Activated CD8-positive, alpha-beta memory T cell treated with anti-CD3 and anti-CD28 coated beads for 24 hours (primary cell): ENCODE measurements at regions not wholly inside any gene's neighbourhood (a gene's known extent, or its start where the extent isn't known, plus 50 kb on each side); places are given as distances from the start of the nearest gene placed in this dataset.
"Not testable (repeated sequence)": the region's sequence is repeated elsewhere in the genome, so short reads cannot be mapped to it uniquely, and the experiment has no call there.

Source experiments
- DNase-seq: peaks from one replicate; pipeline ENCODE4 v3.0.0-alpha.2; 2020

DNA sequence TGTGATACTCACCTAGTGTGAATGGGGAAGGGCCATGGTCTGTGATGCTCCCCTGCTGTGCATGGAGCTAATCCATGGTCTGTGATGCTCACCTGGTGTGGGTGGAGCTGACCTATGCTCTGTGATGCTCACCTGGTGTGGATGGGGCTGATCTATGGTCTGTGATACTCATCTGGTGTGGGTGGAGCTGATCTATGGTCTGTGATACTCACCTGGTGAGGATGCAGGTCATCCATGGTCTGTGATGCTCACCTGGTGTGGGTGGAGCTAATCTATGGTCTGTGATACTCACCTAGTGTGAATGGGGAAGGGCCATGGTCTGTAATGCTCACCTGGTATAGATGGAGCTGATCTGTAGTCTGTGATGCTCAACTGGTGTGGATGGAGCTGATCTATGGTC, 110.2 kb downstream of the CRLF2 start:
- not testable (repeated sequence) for DNase-seq

- DNase-seq, result no peak
These were observed 113.2 kb downstream of the CRLF2 start for GRCh38 chrX:1099146-1099770.

GRCh38 chrX:1097328-1097727, 115.1 kb downstream of the CRLF2 start:
- DNase-seq, result no peak

- DNase-seq, result no peak
These were observed 117.7 kb downstream of the CRLF2 start for GRCh38 chrX:1094566-1095333.

DNA sequence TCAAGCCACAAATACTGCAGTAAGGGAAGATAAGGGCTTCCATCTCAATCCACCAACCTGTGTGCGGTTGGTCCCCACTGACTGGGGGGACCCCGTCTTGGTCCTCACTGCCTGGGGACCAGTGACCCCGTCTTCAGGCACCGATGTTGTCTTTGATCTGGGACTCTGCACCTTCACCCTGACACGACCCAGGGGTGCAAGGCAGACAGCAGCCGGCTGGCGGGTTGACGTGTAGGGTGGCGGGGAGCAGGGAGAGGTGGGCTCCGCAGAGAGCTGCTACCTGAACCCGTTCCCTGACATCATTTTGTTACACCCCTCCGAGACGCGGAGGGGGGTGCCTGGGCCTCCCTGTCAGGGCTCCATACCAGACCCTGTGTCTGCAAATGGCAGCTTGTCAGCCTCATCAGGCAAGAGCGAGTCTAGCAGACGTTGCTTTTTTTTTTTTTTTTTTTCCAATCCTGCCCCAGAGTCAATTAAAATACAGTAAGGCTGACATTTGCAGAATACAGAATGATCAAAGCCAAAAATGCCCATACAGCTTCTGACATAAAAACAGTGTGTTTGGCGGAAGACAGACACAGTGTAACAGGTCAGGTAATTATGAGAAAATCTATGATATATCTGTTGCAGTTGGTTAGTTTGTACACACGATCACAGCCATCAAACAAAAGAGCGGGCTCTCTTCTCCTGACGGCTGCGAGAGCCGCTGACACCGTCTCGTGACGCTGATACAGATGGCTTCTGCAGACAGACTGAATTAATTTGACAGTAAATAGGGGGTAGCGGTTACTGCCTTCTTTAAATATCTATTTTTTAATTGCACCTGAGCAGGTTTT, 118.6 kb downstream of the CRLF2 start:
- DNase-seq, result no peak

DNA sequence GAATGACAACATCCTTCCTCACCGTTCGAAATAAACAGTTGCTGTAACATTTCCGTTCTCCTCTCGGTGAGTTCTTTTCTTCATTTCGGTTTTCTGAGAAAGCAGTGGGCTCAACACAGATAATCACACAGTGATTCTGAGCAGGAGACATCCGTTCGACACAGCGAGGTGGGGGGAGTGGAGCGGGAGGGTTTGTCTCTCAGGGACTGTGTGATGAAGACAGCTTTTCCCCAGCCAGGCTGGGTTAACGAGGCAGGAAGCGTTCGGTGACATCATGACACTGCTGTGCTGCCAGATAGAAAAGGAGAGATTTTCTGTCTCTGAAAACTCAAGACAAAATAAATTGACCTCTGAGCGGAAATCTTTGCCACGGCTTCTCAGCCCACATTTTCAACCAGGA, 119.3 kb downstream of the CRLF2 start:
- no peak for DNase-seq

GRCh38 chrX:1086444-1087409, 125.7 kb downstream of the CRLF2 start:
- DNase-seq, result no peak

- DNase-seq, result not testable (repeated sequence)
These were observed 126.6 kb downstream of the CRLF2 start for GRCh38 chrX:1085871-1086270.

GRCh38 chrX:1084689-1085088, 127.8 kb downstream of the CRLF2 start:
- DNase-seq, result no peak

DNA sequence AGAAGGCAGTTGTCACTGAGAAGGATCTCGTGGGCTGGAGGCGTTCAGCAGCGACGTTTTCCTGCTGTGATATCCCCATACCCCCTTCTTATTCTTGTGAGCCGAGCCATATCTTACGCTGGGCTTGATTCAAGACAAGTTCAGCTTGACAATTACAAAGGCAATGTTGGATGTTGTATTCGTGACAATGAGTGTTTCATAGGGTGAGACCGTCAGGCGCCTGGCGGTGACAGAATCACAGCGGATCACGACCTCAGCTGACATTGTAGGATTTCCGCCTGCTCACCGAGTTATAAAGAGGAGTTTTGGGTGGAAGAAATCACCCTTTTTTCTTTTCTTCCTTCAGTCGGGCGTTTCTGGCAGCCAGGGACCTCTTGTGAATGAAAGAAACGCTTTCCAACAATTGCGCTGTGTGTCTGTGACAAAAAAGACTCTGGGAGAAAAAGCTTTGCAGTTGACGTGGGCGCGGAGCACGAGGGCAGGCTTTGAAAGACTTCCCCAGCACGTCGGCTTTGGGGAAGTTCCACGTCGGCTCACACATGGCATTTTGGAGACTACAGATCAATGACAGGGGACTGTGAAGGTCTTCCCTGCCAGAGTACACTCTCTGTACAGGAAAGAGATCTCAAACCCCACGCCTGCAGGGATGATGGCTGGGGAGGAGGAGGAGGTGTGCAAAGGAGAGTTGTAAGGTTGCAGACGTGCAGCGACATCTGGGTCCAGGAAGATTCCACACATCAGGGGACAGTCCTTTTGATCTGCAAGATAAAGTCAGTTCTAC, 135.4 kb downstream of the CRLF2 start:
- no peak for DNase-seq

- DNase-seq, result no peak
These were observed 136.7 kb downstream of the CRLF2 start for GRCh38 chrX:1075741-1076140.

GRCh38 chrX:1075156-1075555, 137.3 kb downstream of the CRLF2 start:
- DNase-seq, result no peak

DNA sequence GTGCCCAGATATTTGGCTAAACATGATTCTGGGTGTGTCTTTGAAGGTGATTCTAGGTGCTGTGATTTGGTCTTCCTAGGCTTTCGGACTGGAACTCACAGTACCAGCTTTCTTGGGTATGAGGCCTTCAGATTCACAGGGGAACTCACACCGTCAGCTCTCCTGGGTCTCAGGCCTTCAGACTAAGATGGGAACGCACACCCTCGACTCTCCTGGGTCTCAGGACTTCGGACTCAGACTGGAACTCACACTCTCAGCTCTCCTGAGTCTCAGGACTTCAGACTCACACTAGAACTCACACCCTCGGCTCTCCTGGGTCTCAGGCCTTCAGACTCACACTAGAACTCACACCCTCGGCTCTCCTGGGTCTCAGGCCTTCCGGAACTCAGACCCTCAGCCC, 137.7 kb downstream of the CRLF2 start:
- no peak for DNase-seq

- no peak for DNase-seq
These were observed 138.3 kb downstream of the CRLF2 start for GRCh38 chrX:1074172-1074571.

- no peak for DNase-seq
These were observed 139.6 kb downstream of the CRLF2 start for GRCh38 chrX:1072637-1073377.

DNA sequence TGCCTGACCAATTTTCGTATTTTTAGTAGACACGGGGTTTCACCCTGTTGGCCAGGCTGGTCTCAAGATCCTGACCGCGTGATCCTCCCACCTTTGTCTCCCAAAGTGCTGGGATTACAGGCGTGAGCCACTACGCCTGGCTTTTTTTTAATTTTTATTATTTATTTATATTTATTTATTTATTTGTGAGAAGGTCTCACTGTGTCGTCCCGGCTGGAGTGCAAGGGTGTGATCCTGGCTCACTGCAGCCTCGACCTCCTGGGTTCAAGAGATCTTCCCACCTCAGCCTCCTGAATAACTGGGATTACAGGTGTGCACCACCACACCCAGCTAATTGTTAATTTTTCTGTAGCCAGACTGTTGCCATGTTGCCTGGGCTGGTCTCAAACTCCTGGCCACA, 141.1 kb downstream of the CRLF2 start:
- DNase-seq, result no peak

- DNase-seq, result no peak
These were observed 150.1 kb downstream of the CRLF2 start for GRCh38 chrX:1062351-1062750.

DNA sequence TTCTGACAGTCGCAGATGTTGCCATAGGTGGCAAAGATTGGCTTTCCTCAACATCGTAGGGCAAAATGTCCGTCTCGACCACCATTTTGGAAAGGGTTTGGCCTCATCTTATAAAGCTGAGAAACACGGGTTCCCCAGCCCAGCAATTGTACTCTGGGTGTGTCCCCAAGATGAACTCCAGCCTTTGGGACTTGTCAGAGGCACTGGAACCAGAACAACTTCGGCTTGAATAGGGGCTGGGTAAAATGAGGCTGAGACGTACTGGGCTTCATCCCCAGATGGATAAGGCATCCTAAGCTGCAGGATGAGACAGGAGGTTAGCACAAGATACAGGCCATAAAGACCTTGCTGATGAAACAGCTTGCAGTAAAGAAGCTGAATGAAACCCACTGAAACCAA, 151.9 kb downstream of the CRLF2 start:
- no peak for DNase-seq

DNA sequence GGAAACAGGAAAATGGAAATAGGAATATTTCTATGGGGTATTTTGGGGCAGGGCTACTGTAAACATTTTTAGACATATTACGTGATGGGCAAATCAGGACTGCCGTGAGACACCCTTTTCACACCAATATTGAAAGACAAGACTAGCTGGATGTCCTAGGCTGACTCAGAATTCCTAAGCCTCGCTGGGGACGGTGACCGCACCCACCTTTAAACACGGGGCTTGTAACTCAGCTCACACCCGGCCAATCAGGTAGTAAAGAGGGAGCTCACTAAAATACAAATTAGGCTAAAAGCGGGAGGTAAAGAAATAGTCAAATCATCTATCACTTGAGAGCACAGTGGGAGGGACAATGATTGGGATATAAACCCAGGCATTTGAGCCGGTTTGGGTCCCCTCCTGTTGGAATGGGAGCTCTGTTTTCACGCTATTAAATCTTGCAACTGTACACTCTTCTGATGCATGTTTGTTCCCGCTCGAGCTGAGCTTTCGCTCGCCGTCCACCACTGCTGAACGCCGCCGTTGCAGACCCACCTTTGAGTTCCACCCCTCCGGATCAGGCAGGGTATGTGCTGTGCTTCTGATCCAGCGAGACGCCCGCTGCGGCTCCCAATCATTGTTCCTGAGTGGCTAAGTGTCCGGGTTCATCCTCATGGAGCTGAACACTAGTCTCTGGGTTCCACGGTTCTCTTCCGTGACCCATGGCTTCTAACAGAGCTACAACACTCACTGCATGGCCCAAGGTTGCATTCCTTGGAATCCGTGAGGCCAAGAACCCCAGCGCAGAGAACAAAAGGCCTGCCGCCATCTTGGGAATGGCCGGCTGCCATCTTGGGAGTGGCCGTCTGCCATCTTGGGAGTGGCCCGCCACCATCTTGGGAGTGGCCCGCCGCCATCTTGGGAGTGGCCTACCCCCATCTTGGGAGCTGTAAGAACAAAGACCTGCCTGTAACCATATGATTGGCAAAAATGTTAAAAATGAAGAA, 152.6 kb downstream of the CRLF2 start:
- DNase-seq, result no peak

DNA sequence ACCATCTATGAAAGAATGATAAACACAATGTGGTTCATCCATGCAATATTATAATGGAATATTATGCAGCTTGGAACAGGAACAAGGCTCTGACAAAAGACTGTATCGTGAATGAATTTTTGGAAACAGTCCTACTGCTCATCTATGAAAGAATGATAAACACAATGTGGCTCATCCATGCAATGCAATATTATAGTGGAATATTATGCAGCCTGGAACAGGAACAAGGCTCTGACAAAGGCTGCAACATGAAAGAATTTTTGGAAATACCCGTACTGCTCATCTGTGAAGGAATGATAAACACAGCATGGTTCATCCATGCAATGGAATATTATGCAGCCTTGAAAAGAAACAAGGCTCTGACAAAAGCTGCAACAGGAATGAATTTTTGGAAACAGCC, 158.8 kb downstream of the CRLF2 start:
- DNase-seq, result not testable (repeated sequence)
